ENCODE measurements at regions not wholly inside any gene's neighbourhood (a gene's known extent, or its start where the extent isn't known, plus 50 kb on each side); places are given as distances from the start of the nearest gene placed in this dataset.

- Mint-ChIP-seq H3K4me1 (no peaks in the 10 kb centered on the region), H3K27ac (no peak overlapping the region), H3K4me3 (no peak overlapping the region), H3K27me3 (ENCODE audit: insufficient read depth) (no peaks in the 10 kb centered on the region), H3K36me3 (ENCODE audit: low read depth) (no peaks in the 10 kb centered on the region), H3K9me3 (no peaks in the 10 kb centered on the region)
- H3K4me3 ChIP-seq (ENCODE audit: low read length), result no peak overlapping the region
- no peaks in the 10 kb centered on the region for H3K36me3 ChIP-seq (ENCODE audit: control insufficient read depth, insufficient read depth, low read length)
- H3K4me1 ChIP-seq (ENCODE audit: control insufficient read depth, insufficient read depth, low read length), result no peaks in the 10 kb centered on the region
- TF ChIP-seq CTCF (conservative IDR thresholded peaks at IDR 0.05), result no peak
- no peaks in the 10 kb centered on the region for H3K27me3 ChIP-seq (ENCODE audit: control insufficient read depth, insufficient read depth, low read length, poor library complexity, severe bottlenecking)
- no peak overlapping the region for H3K9ac ChIP-seq (ENCODE audit: extremely low read depth, low read length, poor library complexity, severe bottlenecking)
- H3K9me3 ChIP-seq (ENCODE audit: control insufficient read depth, low read length), result no peaks in the 10 kb centered on the region
- no peak for DNase-seq
- no peak overlapping the region for H3K27ac ChIP-seq (ENCODE audit: low read depth, low read length)
Measured at GRCh38 chr7:106986450-106986977, 58.0 kb upstream of the PRKAR2B start.

- Histone ChIP-seq H3K27me3 (ENCODE audit: control insufficient read depth, insufficient read depth, low read length, poor library complexity, severe bottlenecking) (no peaks in the 10 kb centered on the region), H3K4me3 (ENCODE audit: low read length) (no peak overlapping the region), H3K36me3 (ENCODE audit: control insufficient read depth, insufficient read depth, low read length) (no peaks in the 10 kb centered on the region), H3K4me1 (ENCODE audit: control insufficient read depth, insufficient read depth, low read length) (no peaks in the 10 kb centered on the region), H3K9ac (ENCODE audit: extremely low read depth, low read length, poor library complexity, severe bottlenecking) (no peak overlapping the region), H3K9me3 (ENCODE audit: control insufficient read depth, low read length) (no peaks in the 10 kb centered on the region), H3K27ac (ENCODE audit: low read depth, low read length) (no peak overlapping the region)
- Mint-ChIP-seq H3K27ac (no peak overlapping the region), H3K36me3 (ENCODE audit: low read depth) (no peaks in the 10 kb centered on the region), H3K27me3 (ENCODE audit: insufficient read depth) (no peaks in the 10 kb centered on the region), H3K4me3 (no peak overlapping the region), H3K4me1 (no peaks in the 10 kb centered on the region), H3K9me3 (no peaks in the 10 kb centered on the region)
- no peak for DNase-seq
- 87 to 100% methylated on average over 3 of the region's 3 CpGs for WGBS, 2 experiments (ENCODE audit: insufficient coverage in 1 of 2, insufficient read length in 1 of 2)
- TF ChIP-seq CTCF (conservative IDR thresholded peaks at IDR 0.05), result no peak
Measured at GRCh38 chr7:106987777-106988176, 56.7 kb upstream of the PRKAR2B start.

- H3K27me3 Mint-ChIP-seq (ENCODE audit: insufficient read depth), result no peaks in the 10 kb centered on the region
- H3K9ac ChIP-seq (ENCODE audit: extremely low read depth, low read length, poor library complexity, severe bottlenecking), result no peak overlapping the region
- H3K36me3 ChIP-seq (ENCODE audit: control insufficient read depth, insufficient read depth, low read length), result no peaks in the 10 kb centered on the region
- no peaks in the 10 kb centered on the region for H3K36me3 Mint-ChIP-seq (ENCODE audit: low read depth)
- no peak for TF ChIP-seq CTCF (conservative IDR thresholded peaks at IDR 0.05)
- 82% methylated on average over 3 of the region's 3 CpGs; no CpG with 5 or more reads in 1 of the 2 experiments for WGBS, 2 experiments (ENCODE audit: insufficient coverage in 1 of 2, insufficient read length in 1 of 2)
- H3K27me3 ChIP-seq (ENCODE audit: control insufficient read depth, insufficient read depth, low read length, poor library complexity, severe bottlenecking), result no peaks in the 10 kb centered on the region
- H3K9me3 Mint-ChIP-seq, result no peaks in the 10 kb centered on the region
- no peaks in the 10 kb centered on the region for H3K4me1 ChIP-seq (ENCODE audit: control insufficient read depth, insufficient read depth, low read length)
- H3K4me3 ChIP-seq (ENCODE audit: low read length), result no peak overlapping the region
- H3K4me3 Mint-ChIP-seq, result no peak overlapping the region
- no peak for DNase-seq
- H3K9me3 ChIP-seq (ENCODE audit: control insufficient read depth, low read length), result no peaks in the 10 kb centered on the region
- H3K27ac Mint-ChIP-seq, result no peak overlapping the region
- no peaks in the 10 kb centered on the region for H3K4me1 Mint-ChIP-seq
- H3K27ac ChIP-seq (ENCODE audit: low read depth, low read length), result no peak overlapping the region
Measured at GRCh38 chr7:106992511-106992910, 52.0 kb upstream of the PRKAR2B start.
